ENCODE measurements at regions not wholly inside any gene's neighbourhood (a gene's known extent, or its start where the extent isn't known, plus 50 kb on each side); places are given as distances from the start of the nearest gene placed in this dataset.

GRCh38 chr13:30561511-30561910 is 56.2 kb upstream of the USPL1 start:
- BruUV-seq (replicated peaks): no TSS peak
- intact Hi-C loops (cut with micrococcal nuclease) (no loop called here), in situ Hi-C loops (cut with MboI; ENCODE audit: low sequenced_read_pairs) (no loop called here), dilution Hi-C loops (cut with HindIII; ENCODE audit: low sequenced_read_pairs, unreplicated experiment) (no loop called here)
- Histone ChIP-seq H2BK20ac (ENCODE audit: low read depth, low read length) (no peak overlapping the region; the same call in 1 of the 2 replicates), H3K9me1 (ENCODE audit: insufficient read depth, low read length) (no peaks in the 10 kb centered on the region), H2AK9ac (replicated peaks; ENCODE audit: low read depth, low read length, poor library complexity) (no peak overlapping the region), H2BK15ac (ENCODE audit: low read depth, low read length) (no peak overlapping the region; the same call in 2 of the 3 replicates), H3K9ac (ENCODE audit: low read depth, low read length) (no peak overlapping the region), H3K56ac (ENCODE audit: extremely low read depth, insufficient read depth, low read length) (no peak overlapping the region), H2BK120ac (ENCODE audit: low read depth, low read length) (no peak overlapping the region), H3K9me3 (ENCODE audit: control insufficient read depth, insufficient read depth, low read length) (no peaks in the 10 kb centered on the region), H4K8ac (ENCODE audit: low read depth in 2 of 2, low read length in 2 of 2) (peak overlapping the region in 1 of 2 experiments; percentile 43; a peak in 1 of 4 replicates), H3K4me3 (ENCODE audit: insufficient read depth, low read depth, low read length) (no peak overlapping the region), H4K91ac (ENCODE audit: insufficient read depth, low read depth, low read length) (no peak overlapping the region), H3K4me2 (ENCODE audit: low read depth, low read length) (0 out of 2 replicates have a peak overlapping the region, but pooled peaks have one; percentile 6), H3K18ac (ENCODE audit: low read depth, low read length) (no peak overlapping the region), H3K36me3 (ENCODE audit: control insufficient read depth, insufficient read depth, low read length) (no peaks in the 10 kb centered on the region), H2AFZ (replicated peaks; ENCODE audit: low read length, poor library complexity) (peak overlapping the region; percentile 66), H3K27me3 (ENCODE audit: control insufficient read depth, insufficient read depth, low read length) (no peaks in the 10 kb centered on the region), H4K20me1 (ENCODE audit: insufficient read depth, low read length) (no peaks in the 10 kb centered on the region), H3K27ac (ENCODE audit: insufficient read depth, low read length) (no peak overlapping the region), H2BK5ac (ENCODE audit: low read depth, low read length, poor library complexity, severe bottlenecking) (no peak overlapping the region), H3K14ac (replicated peaks; ENCODE audit: low read depth, low read length) (no peak overlapping the region; the same call in 1 of the 2 replicates), H3K4ac (ENCODE audit: low read depth, low read length) (no peak overlapping the region), H4K5ac (ENCODE audit: low read depth, low read length) (no peak overlapping the region), H3K79me1 (ENCODE audit: low read depth in 1 of 2, low read length in 2 of 2) (no peaks in the 10 kb centered on the region), H3K23ac (ENCODE audit: low read depth, low read length) (no peak overlapping the region), H3K4me1 (ENCODE audit: control insufficient read depth, insufficient read depth, low read length) (peaks cover 3% of the 10 kb centered on the region; the same call in 1 of the 2 replicates), H2AK5ac (ENCODE audit: low read depth, low read length) (no peak overlapping the region)
- WGBS, 2 experiments (ENCODE audit: extremely low coverage in 2 of 2, insufficient read length in 1 of 2): 79% methylated on average over 2 of the region's 4 CpGs; no CpG with 5 or more reads in 1 of the 2 experiments
- DNase-seq: peak; percentile 59
- no peak for TF ChIP-seq MAFK (IDR thresholded peaks at IDR 0.05; ENCODE audit: low read depth, low read length)
- no peak for TF ChIP-seq SMC3 (IDR thresholded peaks at IDR 0.05; ENCODE audit: low read depth, low read length)
- TF ChIP-seq RFX5 (IDR thresholded peaks at IDR 0.05; ENCODE audit: low read depth, low read length): no peak
- no peak for TF ChIP-seq POLR2A (IDR thresholded peaks at IDR 0.05; ENCODE audit: low read depth, low read length)
- TF ChIP-seq ELK1 (IDR thresholded peaks at IDR 0.05; ENCODE audit: borderline replicate concordance, low read depth, low read length): no peak
- CTCF ChIA-PET: no interaction called here
- POLR2A ChIA-PET (ENCODE audit: unreplicated experiment): interaction anchor here (0.6 kb wide), 1 partner anchor 98 kb away, joined by 4 read pairs; no protein-coding TSS in a partner anchor
- ATAC-seq (ENCODE audit: low read depth): no peak
